Fibroblast of mammary gland (primary cell): ENCODE measurements at regions not wholly inside any gene's neighbourhood (a gene's known extent, or its start where the extent isn't known, plus 50 kb on each side); places are given as distances from the start of the nearest gene placed in this dataset.

Source experiments
- DNase-seq: peaks from one replicate; pipeline ENCODE4 v3.0.0-alpha.2; 2010; ENCODE audit warnings: low read depth
- H3K4me3 ChIP-seq: 2 replicates; pipeline ENCODE4 v1.5.1; 2011; ENCODE audit warnings: low read depth, mild to moderate bottlenecking, low read length, moderate library complexity; ENCODE audit not compliant: control insufficient read depth
- CTCF ChIP-seq: conservative IDR thresholded peaks from 2 replicates; pipeline ENCODE4 v1.5.1; 2011; ENCODE audit warnings: low read depth, low read length, inconsistent platforms; ENCODE audit not compliant: control insufficient read depth, insufficient read depth

GRCh38 chr9:79196606-79197005, 375.2 kb upstream of the TLE4 start:
- TF ChIP-seq CTCF: no peak
- DNase-seq: peak; percentile 61
- H3K4me3 ChIP-seq: no peak overlapping the region

- H3K4me3 ChIP-seq: no peak overlapping the region
- TF ChIP-seq CTCF: no peak
- DNase-seq: no peak
These were observed 371.4 kb upstream of the TLE4 start for GRCh38 chr9:79200336-79200735.

- H3K4me3 ChIP-seq: no peak overlapping the region
- no peak for TF ChIP-seq CTCF
- peak; percentile 5 for DNase-seq
These were observed 370.1 kb upstream of the TLE4 start for GRCh38 chr9:79201636-79202035.

GRCh38 chr9:79208791-79209396, 362.9 kb upstream of the TLE4 start:
- no peak overlapping the region for H3K4me3 ChIP-seq
- no peak for TF ChIP-seq CTCF
- DNase-seq: no peak

- DNase-seq: no peak
- H3K4me3 ChIP-seq: no peak overlapping the region
- TF ChIP-seq CTCF: no peak
These were observed 361.1 kb upstream of the TLE4 start for GRCh38 chr9:79210541-79211243.

GRCh38 chr9:79213417-79214125, 358.2 kb upstream of the TLE4 start:
- TF ChIP-seq CTCF: no peak
- no peak overlapping the region for H3K4me3 ChIP-seq
- peak; percentile 43 for DNase-seq
